ENCODE measurements at regions not wholly inside any gene's neighbourhood (a gene's known extent, or its start where the extent isn't known, plus 50 kb on each side); places are given as distances from the start of the nearest gene placed in this dataset.

DNA sequence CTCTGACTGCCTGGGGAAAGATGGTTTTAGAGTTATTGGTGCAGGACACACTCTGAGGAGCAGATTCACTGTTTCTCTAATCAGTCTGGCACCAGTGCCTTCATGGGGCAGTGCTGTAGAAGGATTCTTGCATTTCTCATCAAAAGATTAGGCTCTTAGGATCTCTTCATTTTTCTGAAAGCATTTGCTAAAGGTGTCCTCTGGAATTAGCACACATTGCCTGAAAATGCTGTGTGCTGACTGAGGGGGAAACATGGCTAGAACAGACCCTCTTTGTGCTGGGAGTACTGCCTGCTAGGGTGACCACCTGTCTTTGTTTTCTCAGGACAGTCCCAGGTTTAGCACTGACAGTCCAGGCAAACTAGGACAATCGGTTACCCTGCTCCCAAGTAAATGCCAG, 301.0 kb downstream of the PTEN start:
- H3K36me3 ChIP-seq (ENCODE audit: insufficient read depth, low read length): no peaks in the 10 kb centered on the region
- no peak for DNase-seq

GRCh38 chr10:88165849-88166271, 302.4 kb downstream of the PTEN start:
- Histone ChIP-seq H2AFZ (ENCODE audit: low read length) (no peak overlapping the region), H4K20me1 (ENCODE audit: insufficient read depth, low read depth, low read length) (no peaks in the 10 kb centered on the region), H3K79me2 (ENCODE audit: low read length) (no peaks in the 10 kb centered on the region), H3K27me3 (ENCODE audit: low read length) (no peaks in the 10 kb centered on the region), H3K9me3 (ENCODE audit: low read length) (no peaks in the 10 kb centered on the region), H3K27ac (ENCODE audit: low read length) (no peak overlapping the region), H3K4me2 (ENCODE audit: low read depth, low read length, poor library complexity, severe bottlenecking) (no peak overlapping the region), H3K36me3 (ENCODE audit: insufficient read depth, low read length) (no peaks in the 10 kb centered on the region), H3K9me2 (replicated peaks; ENCODE audit: insufficient read depth, low read length) (no peaks in the 10 kb centered on the region), H3K9ac (ENCODE audit: low read length) (no peak overlapping the region), H3K4me1 (ENCODE audit: low read length) (peaks cover 2% of the 10 kb centered on the region; the same call in 1 of the 2 replicates), H3K4me3 (ENCODE audit: low read length) (no peak overlapping the region)
- no peak for DNase-seq

More for the DNA sequence above, 301.0 kb downstream of the PTEN start:
- H3K27me3 ChIP-seq (ENCODE audit: low read length): no peaks in the 10 kb centered on the region
- no peaks in the 10 kb centered on the region for H4K20me1 ChIP-seq (ENCODE audit: insufficient read depth, low read depth, low read length)
- H3K27ac ChIP-seq (ENCODE audit: low read length): no peak overlapping the region
- no peaks in the 10 kb centered on the region for H3K4me1 ChIP-seq (ENCODE audit: low read length)
- H3K79me2 ChIP-seq (ENCODE audit: low read length): no peaks in the 10 kb centered on the region
- no peak overlapping the region for H3K9ac ChIP-seq (ENCODE audit: low read length)
- H3K9me3 ChIP-seq (ENCODE audit: low read length): no peaks in the 10 kb centered on the region
- H3K9me2 ChIP-seq (replicated peaks; ENCODE audit: insufficient read depth, low read length): no peaks in the 10 kb centered on the region
- H3K4me2 ChIP-seq (ENCODE audit: low read depth, low read length, poor library complexity, severe bottlenecking): no peak overlapping the region
- H2AFZ ChIP-seq (ENCODE audit: low read length): no peak overlapping the region
- H3K4me3 ChIP-seq (ENCODE audit: low read length): no peak overlapping the region

GRCh38 chr10:88168171-88169036, 305.0 kb downstream of the PTEN start:
- no peaks in the 10 kb centered on the region for H3K9me3 ChIP-seq (ENCODE audit: low read length)
- no peaks in the 10 kb centered on the region for H3K27me3 ChIP-seq (ENCODE audit: low read length)
- H3K4me2 ChIP-seq (ENCODE audit: low read depth, low read length, poor library complexity, severe bottlenecking): no peak overlapping the region
- H2AFZ ChIP-seq (ENCODE audit: low read length): no peak overlapping the region
- no peaks in the 10 kb centered on the region for H3K79me2 ChIP-seq (ENCODE audit: low read length)
- H3K27ac ChIP-seq (ENCODE audit: low read length): no peak overlapping the region
- no peaks in the 10 kb centered on the region for H4K20me1 ChIP-seq (ENCODE audit: insufficient read depth, low read depth, low read length)
- H3K9ac ChIP-seq (ENCODE audit: low read length): no peak overlapping the region
- no peaks in the 10 kb centered on the region for H3K36me3 ChIP-seq (ENCODE audit: insufficient read depth, low read length)
- H3K4me3 ChIP-seq (ENCODE audit: low read length): no peak overlapping the region
- peaks cover 17% of the 10 kb centered on the region for H3K4me1 ChIP-seq (ENCODE audit: low read length)
- no peaks in the 10 kb centered on the region for H3K9me2 ChIP-seq (replicated peaks; ENCODE audit: insufficient read depth, low read length)
- no peak for DNase-seq

DNA sequence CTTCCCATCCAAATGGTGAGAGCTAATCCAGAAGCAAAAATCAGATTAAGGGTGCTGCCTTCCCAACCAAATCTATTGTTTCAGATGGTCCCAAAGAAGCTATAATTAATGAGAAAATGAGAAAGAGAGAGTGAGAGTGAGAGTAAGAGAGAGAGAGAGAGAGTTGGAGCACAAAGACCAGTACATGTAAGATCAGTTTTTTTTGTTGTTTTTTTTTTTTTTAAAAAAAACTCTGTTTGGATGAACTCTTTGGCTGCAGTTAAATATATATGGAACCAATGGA, 305.6 kb downstream of the PTEN start:
- H2AFZ ChIP-seq (ENCODE audit: low read length): no peak overlapping the region
- no peak for DNase-seq
- H3K79me2 ChIP-seq (ENCODE audit: low read length): no peaks in the 10 kb centered on the region
- no peaks in the 10 kb centered on the region for H4K20me1 ChIP-seq (ENCODE audit: insufficient read depth, low read depth, low read length)
- H3K4me1 ChIP-seq (ENCODE audit: low read length): peaks cover 17% of the 10 kb centered on the region
- H3K27ac ChIP-seq (ENCODE audit: low read length): no peak overlapping the region
- no peak overlapping the region for H3K9ac ChIP-seq (ENCODE audit: low read length)
- H3K4me2 ChIP-seq (ENCODE audit: low read depth, low read length, poor library complexity, severe bottlenecking): no peak overlapping the region
- H3K4me3 ChIP-seq (ENCODE audit: low read length): no peak overlapping the region
- no peaks in the 10 kb centered on the region for H3K27me3 ChIP-seq (ENCODE audit: low read length)
- H3K9me2 ChIP-seq (replicated peaks; ENCODE audit: insufficient read depth, low read length): no peaks in the 10 kb centered on the region
- no peaks in the 10 kb centered on the region for H3K36me3 ChIP-seq (ENCODE audit: insufficient read depth, low read length)
- H3K9me3 ChIP-seq (ENCODE audit: low read length): no peaks in the 10 kb centered on the region

DNA sequence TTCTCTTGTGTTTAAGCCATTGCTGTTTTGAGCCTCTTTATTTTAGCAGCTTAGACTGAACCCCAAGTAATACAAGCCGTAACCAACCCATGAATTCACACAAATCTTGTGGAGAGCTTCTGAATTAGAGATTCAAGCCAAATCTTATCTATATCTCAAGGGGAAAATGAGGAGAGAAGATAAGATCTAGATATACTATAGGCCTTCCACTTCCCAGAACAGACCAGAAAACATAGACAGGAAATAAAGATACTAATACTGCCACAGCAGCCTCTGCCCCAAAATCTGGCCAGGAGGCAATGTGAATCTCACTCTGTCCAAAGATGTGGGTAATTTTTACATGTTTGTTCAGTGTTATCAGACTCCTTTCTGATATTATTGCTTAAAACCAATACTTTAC, 307.2 kb downstream of the PTEN start:
- no peaks in the 10 kb centered on the region for H3K79me2 ChIP-seq (ENCODE audit: low read length)
- H3K4me3 ChIP-seq (ENCODE audit: low read length): no peak overlapping the region
- H3K27me3 ChIP-seq (ENCODE audit: low read length): no peaks in the 10 kb centered on the region
- no peaks in the 10 kb centered on the region for H3K36me3 ChIP-seq (ENCODE audit: insufficient read depth, low read length)
- no peak overlapping the region for H3K27ac ChIP-seq (ENCODE audit: low read length)
- no peak overlapping the region for H2AFZ ChIP-seq (ENCODE audit: low read length)
- peaks cover 17% of the 10 kb centered on the region for H3K4me1 ChIP-seq (ENCODE audit: low read length)
- H3K4me2 ChIP-seq (ENCODE audit: low read depth, low read length, poor library complexity, severe bottlenecking): no peak overlapping the region
- DNase-seq: no peak
- H3K9ac ChIP-seq (ENCODE audit: low read length): no peak overlapping the region
- no peaks in the 10 kb centered on the region for H4K20me1 ChIP-seq (ENCODE audit: insufficient read depth, low read depth, low read length)
- peaks cover 4% of the 10 kb centered on the region; the same call in 1 of the 2 replicates for H3K9me3 ChIP-seq (ENCODE audit: low read length)
- H3K9me2 ChIP-seq (replicated peaks; ENCODE audit: insufficient read depth, low read length): no peaks in the 10 kb centered on the region

DNA sequence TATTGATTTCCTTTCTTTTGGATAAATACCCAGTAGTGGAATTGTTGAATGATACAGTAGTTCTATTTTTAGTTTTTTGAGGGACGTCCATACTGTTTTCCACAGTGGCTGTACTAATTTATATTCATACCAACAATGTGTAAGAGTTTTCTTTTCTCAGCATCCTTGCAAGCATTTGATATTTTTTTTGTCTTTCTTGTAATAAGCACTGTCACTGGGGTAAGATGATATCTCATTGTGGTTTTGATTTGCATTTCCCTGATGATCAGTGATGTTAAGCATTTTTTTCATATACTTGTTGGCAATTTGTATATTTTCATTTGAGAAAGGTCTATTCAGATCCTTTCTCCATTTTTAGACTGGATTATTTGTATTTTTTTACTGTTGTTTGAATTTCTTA, 308.7 kb downstream of the PTEN start:
- DNase-seq: peak; percentile 44
- Histone ChIP-seq H3K4me2 (ENCODE audit: low read depth, low read length, poor library complexity, severe bottlenecking) (peak overlapping the region; percentile 35), H3K9me2 (replicated peaks; ENCODE audit: insufficient read depth, low read length) (no peaks in the 10 kb centered on the region), H3K27ac (ENCODE audit: low read length) (no peak overlapping the region), H3K4me1 (ENCODE audit: low read length) (peaks cover 17% of the 10 kb centered on the region), H3K27me3 (ENCODE audit: low read length) (no peaks in the 10 kb centered on the region), H3K4me3 (ENCODE audit: low read length) (no peak overlapping the region), H3K36me3 (ENCODE audit: insufficient read depth, low read length) (no peaks in the 10 kb centered on the region), H3K9me3 (ENCODE audit: low read length) (peaks cover 4% of the 10 kb centered on the region; the same call in 1 of the 2 replicates), H2AFZ (ENCODE audit: low read length) (no peak overlapping the region), H4K20me1 (ENCODE audit: insufficient read depth, low read depth, low read length) (no peaks in the 10 kb centered on the region), H3K9ac (ENCODE audit: low read length) (no peak overlapping the region), H3K79me2 (ENCODE audit: low read length) (no peaks in the 10 kb centered on the region)

GRCh38 chr10:88174391-88174790, 311.0 kb downstream of the PTEN start:
- Histone ChIP-seq H3K9ac (ENCODE audit: low read length) (no peak overlapping the region), H3K79me2 (ENCODE audit: low read length) (no peaks in the 10 kb centered on the region), H3K4me1 (ENCODE audit: low read length) (peaks cover 17% of the 10 kb centered on the region), H3K4me3 (ENCODE audit: low read length) (no peak overlapping the region), H3K27me3 (ENCODE audit: low read length) (no peaks in the 10 kb centered on the region), H3K36me3 (ENCODE audit: insufficient read depth, low read length) (no peaks in the 10 kb centered on the region), H4K20me1 (ENCODE audit: insufficient read depth, low read depth, low read length) (no peaks in the 10 kb centered on the region), H3K27ac (ENCODE audit: low read length) (no peak overlapping the region), H3K9me2 (replicated peaks; ENCODE audit: insufficient read depth, low read length) (no peaks in the 10 kb centered on the region), H2AFZ (ENCODE audit: low read length) (no peak overlapping the region), H3K4me2 (ENCODE audit: low read depth, low read length, poor library complexity, severe bottlenecking) (no peak overlapping the region), H3K9me3 (ENCODE audit: low read length) (peaks cover 4% of the 10 kb centered on the region; the same call in 1 of the 2 replicates)
- DNase-seq: no peak

GRCh38 chr10:88178758-88179157, 315.3 kb downstream of the PTEN start:
- Histone ChIP-seq H3K9me3 (ENCODE audit: low read length) (peaks cover 4% of the 10 kb centered on the region; the same call in 1 of the 2 replicates), H3K4me2 (ENCODE audit: low read depth, low read length, poor library complexity, severe bottlenecking) (no peak overlapping the region), H3K79me2 (ENCODE audit: low read length) (no peaks in the 10 kb centered on the region), H2AFZ (ENCODE audit: low read length) (no peak overlapping the region), H3K36me3 (ENCODE audit: insufficient read depth, low read length) (no peaks in the 10 kb centered on the region), H3K27me3 (ENCODE audit: low read length) (no peaks in the 10 kb centered on the region), H4K20me1 (ENCODE audit: insufficient read depth, low read depth, low read length) (no peaks in the 10 kb centered on the region), H3K4me1 (ENCODE audit: low read length) (no peaks in the 10 kb centered on the region), H3K9me2 (replicated peaks; ENCODE audit: insufficient read depth, low read length) (no peaks in the 10 kb centered on the region), H3K4me3 (ENCODE audit: low read length) (no peak overlapping the region), H3K27ac (ENCODE audit: low read length) (no peak overlapping the region), H3K9ac (ENCODE audit: low read length) (no peak overlapping the region)
- no peak for DNase-seq
